ENCODE measurements at regions not wholly inside any gene's neighbourhood (a gene's known extent, or its start where the extent isn't known, plus 50 kb on each side); places are given as distances from the start of the nearest gene placed in this dataset.

DNA sequence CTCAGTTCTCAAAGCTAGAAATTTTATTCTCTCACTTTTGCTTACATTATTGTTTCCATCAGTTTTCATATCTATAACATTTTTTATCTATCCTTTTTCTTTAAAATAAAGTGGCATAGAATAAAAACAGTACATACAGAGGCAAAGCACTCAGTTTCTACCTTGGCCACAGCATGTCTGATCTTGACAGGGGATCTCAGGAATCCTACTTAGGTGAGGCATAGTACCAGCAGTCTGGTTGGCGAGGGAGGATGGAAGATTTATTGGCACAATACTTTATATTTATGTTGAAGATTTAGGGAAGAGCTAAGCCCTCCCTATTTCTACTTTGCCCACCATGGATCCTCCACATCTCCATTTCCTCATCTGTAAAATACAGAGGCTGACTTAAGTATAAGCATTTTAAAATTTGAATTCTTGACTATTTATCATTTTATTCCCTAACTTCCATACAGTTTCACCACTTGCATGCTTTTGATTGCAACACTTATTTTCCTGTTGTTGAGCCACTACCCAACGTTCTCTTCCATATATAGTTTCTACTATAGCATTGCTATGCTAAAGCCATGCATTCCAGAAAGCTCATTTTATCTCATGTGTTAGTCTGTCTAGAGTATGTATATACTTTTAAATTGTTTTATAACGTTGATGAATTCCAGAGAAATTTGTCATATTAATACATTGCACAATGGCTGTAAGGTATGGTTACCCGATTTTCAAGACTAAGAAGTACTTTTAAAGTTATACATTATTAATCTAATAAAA, 506.7 kb downstream of the KCTD12 start:
- TF ChIP-seq, protein P1, sequence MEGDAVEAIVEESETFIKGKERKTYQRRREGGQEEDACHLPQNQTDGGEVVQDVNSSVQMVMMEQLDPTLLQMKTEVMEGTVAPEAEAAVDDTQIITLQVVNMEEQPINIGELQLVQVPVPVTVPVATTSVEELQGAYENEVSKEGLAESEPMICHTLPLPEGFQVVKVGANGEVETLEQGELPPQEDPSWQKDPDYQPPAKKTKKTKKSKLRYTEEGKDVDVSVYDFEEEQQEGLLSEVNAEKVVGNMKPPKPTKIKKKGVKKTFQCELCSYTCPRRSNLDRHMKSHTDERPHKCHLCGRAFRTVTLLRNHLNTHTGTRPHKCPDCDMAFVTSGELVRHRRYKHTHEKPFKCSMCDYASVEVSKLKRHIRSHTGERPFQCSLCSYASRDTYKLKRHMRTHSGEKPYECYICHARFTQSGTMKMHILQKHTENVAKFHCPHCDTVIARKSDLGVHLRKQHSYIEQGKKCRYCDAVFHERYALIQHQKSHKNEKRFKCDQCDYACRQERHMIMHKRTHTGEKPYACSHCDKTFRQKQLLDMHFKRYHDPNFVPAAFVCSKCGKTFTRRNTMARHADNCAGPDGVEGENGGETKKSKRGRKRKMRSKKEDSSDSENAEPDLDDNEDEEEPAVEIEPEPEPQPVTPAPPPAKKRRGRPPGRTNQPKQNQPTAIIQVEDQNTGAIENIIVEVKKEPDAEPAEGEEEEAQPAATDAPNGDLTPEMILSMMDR (conservative IDR thresholded peaks at IDR 0.05; ENCODE audit: low read depth, low read length), result no peak
- no peak for TF ChIP-seq EZH2 (IDR thresholded peaks at IDR 0.05; ENCODE audit: borderline replicate concordance, low read depth, low read length, poor library complexity, severe bottlenecking)

Data from A673 (cell line).